ENCODE measurements at regions not wholly inside any gene's neighbourhood (a gene's known extent, or its start where the extent isn't known, plus 50 kb on each side); places are given as distances from the start of the nearest gene placed in this dataset.

DNA sequence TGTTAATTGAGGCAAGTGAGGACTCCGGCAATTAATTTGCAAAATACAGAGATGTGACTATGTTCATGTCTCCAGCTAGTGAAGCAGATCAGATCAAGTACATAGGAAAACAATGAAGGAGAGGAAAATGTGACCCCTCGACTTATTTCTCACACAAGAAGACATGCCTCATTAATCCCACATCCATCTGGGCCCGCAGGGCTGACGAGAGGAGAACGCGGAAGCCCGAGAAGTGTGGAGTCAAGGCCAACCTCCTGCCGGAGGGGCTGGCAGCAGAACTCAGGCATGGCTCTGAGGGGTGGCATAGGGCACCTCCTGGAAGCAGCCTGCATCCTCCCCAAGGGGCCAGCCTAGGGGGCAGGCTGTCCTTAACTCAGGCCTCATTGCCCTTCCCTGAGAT lies 54.4 kb downstream of the ZNF503 start:
- WGBS: 77% methylated on average over 8 of the region's 8 CpGs
- Histone ChIP-seq H3K27ac (ENCODE audit: low read depth in 1 of 2, low read length in 1 of 2) (no peak overlapping the region), H3K4me3 (ENCODE audit: low read length in 2 of 2) (no peak overlapping the region), H3K36me3 (ENCODE audit: control insufficient read depth in 2 of 2, insufficient read depth in 2 of 2, low read length in 1 of 2) (no peaks in the 10 kb centered on the region), H3K27me3 (ENCODE audit: control insufficient read depth in 2 of 2, insufficient read depth in 1 of 2, low read length in 1 of 2) (no peaks in the 10 kb centered on the region), H3K9me3 (ENCODE audit: control insufficient read depth in 2 of 2, insufficient read depth in 1 of 2, low read length in 1 of 2) (no peaks in the 10 kb centered on the region), H3K4me1 (ENCODE audit: control insufficient read depth in 2 of 2, insufficient read depth in 2 of 2, low read length in 2 of 2) (no peaks in the 10 kb centered on the region)
- DNase-seq (ENCODE audit: low read depth in 6 of 9, low spot score in 9 of 9): no peak

DNA sequence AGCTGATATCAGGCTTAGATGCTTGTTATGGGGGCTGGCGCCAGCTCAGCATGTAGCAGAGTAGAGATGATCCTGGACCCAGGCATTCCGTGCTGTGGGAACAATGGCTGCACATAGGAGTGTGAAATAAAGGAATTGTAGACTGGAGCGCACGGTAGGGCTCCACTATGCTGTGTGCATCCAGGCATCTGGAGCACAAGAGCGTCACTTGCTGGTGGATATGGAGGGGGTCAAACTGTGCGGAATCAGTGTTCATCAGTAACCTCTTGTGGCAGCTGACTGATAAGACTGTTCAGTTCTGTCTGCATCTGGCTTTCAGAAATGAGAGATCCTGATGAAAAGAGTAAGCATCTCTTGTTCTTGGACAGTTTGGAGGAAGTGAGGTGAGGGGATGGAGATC lies 55.8 kb downstream of the ZNF503 start:
- H3K27me3 ChIP-seq (ENCODE audit: control insufficient read depth in 2 of 2, insufficient read depth in 1 of 2, low read length in 1 of 2): no peaks in the 10 kb centered on the region
- no peaks in the 10 kb centered on the region for H3K36me3 ChIP-seq (ENCODE audit: control insufficient read depth in 2 of 2, insufficient read depth in 2 of 2, low read length in 1 of 2)
- no peak overlapping the region for H3K4me3 ChIP-seq (ENCODE audit: low read length in 2 of 2)
- no peak for DNase-seq (ENCODE audit: low read depth in 6 of 9, low spot score in 9 of 9)
- 99% methylated on average over 6 of the region's 6 CpGs for WGBS
- no peaks in the 10 kb centered on the region for H3K4me1 ChIP-seq (ENCODE audit: control insufficient read depth in 2 of 2, insufficient read depth in 2 of 2, low read length in 2 of 2)
- H3K9me3 ChIP-seq (ENCODE audit: control insufficient read depth in 2 of 2, insufficient read depth in 1 of 2, low read length in 1 of 2): no peaks in the 10 kb centered on the region
- H3K27ac ChIP-seq (ENCODE audit: low read depth in 1 of 2, low read length in 1 of 2): no peak overlapping the region

DNA sequence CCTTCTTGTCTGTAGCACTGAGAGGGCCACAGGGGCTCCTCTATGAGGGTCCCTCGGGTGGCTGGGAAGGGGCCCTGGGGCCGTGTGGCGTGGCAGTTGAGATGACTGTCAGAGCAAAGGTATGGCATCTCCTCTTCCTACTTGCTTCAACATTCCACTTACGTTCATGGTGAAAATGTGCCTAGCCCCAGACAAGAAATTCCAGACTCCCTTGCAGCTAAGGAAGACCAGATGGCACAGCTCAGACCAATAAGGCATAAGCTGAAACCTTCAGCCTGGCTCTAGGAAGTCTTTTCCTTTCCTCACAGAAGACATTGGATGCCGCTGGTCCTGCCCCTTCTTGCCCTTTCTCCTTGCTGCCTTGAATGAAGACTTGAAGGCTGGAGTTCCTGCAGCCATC lies 57.4 kb downstream of the ZNF503 start:
- Histone ChIP-seq H3K4me3 (ENCODE audit: low read length in 2 of 2) (no peak overlapping the region), H3K36me3 (ENCODE audit: control insufficient read depth in 2 of 2, insufficient read depth in 2 of 2, low read length in 1 of 2) (no peaks in the 10 kb centered on the region), H3K27ac (ENCODE audit: low read depth in 1 of 2, low read length in 1 of 2) (no peak overlapping the region), H3K27me3 (ENCODE audit: control insufficient read depth in 2 of 2, insufficient read depth in 1 of 2, low read length in 1 of 2) (no peaks in the 10 kb centered on the region), H3K4me1 (ENCODE audit: control insufficient read depth in 2 of 2, insufficient read depth in 2 of 2, low read length in 2 of 2) (no peaks in the 10 kb centered on the region), H3K9me3 (ENCODE audit: control insufficient read depth in 2 of 2, insufficient read depth in 1 of 2, low read length in 1 of 2) (no peaks in the 10 kb centered on the region)
- WGBS: 84% methylated on average over 5 of the region's 5 CpGs
- no peak for DNase-seq (ENCODE audit: low read depth in 6 of 9, low spot score in 9 of 9)

DNA sequence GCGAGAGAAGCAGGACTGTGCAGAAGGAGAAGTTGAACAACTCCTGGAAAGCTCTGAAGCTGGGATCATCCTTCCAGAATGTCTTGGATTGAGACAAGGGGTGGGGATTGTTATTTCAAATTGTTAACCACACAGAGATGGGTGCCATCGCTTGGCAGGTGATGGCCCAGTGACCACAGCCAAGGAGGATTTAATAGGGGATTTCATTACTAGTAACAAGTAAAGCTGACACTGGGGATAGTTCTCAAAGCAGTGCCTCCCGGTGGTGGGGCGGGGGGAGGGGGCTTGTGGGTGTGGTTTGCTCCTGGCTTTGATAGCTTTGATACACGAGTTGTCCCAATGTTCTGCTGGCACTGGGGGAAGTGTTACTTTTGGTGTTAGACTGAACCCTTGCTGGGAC lies 59.2 kb downstream of the ZNF503 start:
- H3K4me3 ChIP-seq (ENCODE audit: low read length in 2 of 2): no peak overlapping the region
- no peaks in the 10 kb centered on the region for H3K9me3 ChIP-seq (ENCODE audit: control insufficient read depth in 2 of 2, insufficient read depth in 1 of 2, low read length in 1 of 2)
- 80% methylated on average over 5 of the region's 5 CpGs for WGBS
- no peak for DNase-seq (ENCODE audit: low read depth in 6 of 9, low spot score in 9 of 9)
- no peaks in the 10 kb centered on the region for H3K27me3 ChIP-seq (ENCODE audit: control insufficient read depth in 2 of 2, insufficient read depth in 1 of 2, low read length in 1 of 2)
- H3K4me1 ChIP-seq (ENCODE audit: control insufficient read depth in 2 of 2, insufficient read depth in 2 of 2, low read length in 2 of 2): no peaks in the 10 kb centered on the region
- no peak overlapping the region for H3K27ac ChIP-seq (ENCODE audit: low read depth in 1 of 2, low read length in 1 of 2)
- no peaks in the 10 kb centered on the region for H3K36me3 ChIP-seq (ENCODE audit: control insufficient read depth in 2 of 2, insufficient read depth in 2 of 2, low read length in 1 of 2)

DNA sequence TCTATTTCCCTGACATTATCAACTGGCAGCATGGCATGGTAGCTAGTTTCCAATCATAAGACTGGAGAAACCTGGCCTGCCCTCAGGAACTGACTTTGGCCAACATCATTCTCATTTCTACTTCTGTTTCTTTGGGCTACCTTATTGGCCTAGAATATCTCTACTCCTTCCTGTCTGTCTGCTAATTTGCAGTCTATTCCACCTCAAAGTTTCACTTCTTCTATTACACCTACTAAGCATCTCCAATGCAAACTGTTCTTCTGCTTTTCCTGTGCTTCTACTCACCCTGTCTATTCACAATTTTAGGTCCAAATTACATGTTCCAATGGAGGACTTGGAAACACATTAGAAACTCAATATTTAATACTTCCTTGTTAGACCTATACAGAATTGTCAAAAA lies 65.6 kb downstream of the ZNF503 start:
- no peaks in the 10 kb centered on the region for H3K36me3 ChIP-seq (ENCODE audit: control insufficient read depth in 2 of 2, insufficient read depth in 2 of 2, low read length in 1 of 2)
- no peaks in the 10 kb centered on the region for H3K27me3 ChIP-seq (ENCODE audit: control insufficient read depth in 2 of 2, insufficient read depth in 1 of 2, low read length in 1 of 2)
- H3K4me1 ChIP-seq (ENCODE audit: control insufficient read depth in 2 of 2, insufficient read depth in 2 of 2, low read length in 2 of 2): no peaks in the 10 kb centered on the region
- no peaks in the 10 kb centered on the region for H3K9me3 ChIP-seq (ENCODE audit: control insufficient read depth in 2 of 2, insufficient read depth in 1 of 2, low read length in 1 of 2)
- DNase-seq (ENCODE audit: low read depth in 6 of 9, low spot score in 9 of 9): no peak
- H3K27ac ChIP-seq (ENCODE audit: low read depth in 1 of 2, low read length in 1 of 2): no peak overlapping the region
- H3K4me3 ChIP-seq (ENCODE audit: low read length in 2 of 2): no peak overlapping the region

DNA sequence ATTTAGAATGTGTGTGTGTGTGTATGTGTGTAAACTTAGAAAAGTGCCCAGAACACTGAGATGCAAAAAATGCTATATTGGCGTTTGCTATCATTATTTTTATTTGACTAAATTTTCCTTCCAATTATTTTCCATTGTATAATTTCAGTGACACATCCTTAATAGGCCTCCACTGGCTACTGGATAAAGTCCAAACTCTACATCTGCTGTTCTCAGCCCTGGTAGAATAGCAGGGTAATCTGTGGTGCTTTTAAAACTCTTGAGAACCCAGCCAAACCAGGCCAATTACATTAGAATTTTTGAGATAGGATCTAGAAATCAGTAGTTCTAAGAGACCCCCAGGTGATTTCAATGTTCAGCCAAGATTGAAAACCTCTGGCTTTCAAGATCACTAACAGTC lies 66.4 kb downstream of the ZNF503 start:
- H3K4me1 ChIP-seq (ENCODE audit: control insufficient read depth in 2 of 2, insufficient read depth in 2 of 2, low read length in 2 of 2): no peaks in the 10 kb centered on the region
- no peak overlapping the region for H3K4me3 ChIP-seq (ENCODE audit: low read length in 2 of 2)
- no peak overlapping the region for H3K27ac ChIP-seq (ENCODE audit: low read depth in 1 of 2, low read length in 1 of 2)
- H3K9me3 ChIP-seq (ENCODE audit: control insufficient read depth in 2 of 2, insufficient read depth in 1 of 2, low read length in 1 of 2): no peaks in the 10 kb centered on the region
- DNase-seq (ENCODE audit: low read depth in 6 of 9, low spot score in 9 of 9): no peak
- H3K27me3 ChIP-seq (ENCODE audit: control insufficient read depth in 2 of 2, insufficient read depth in 1 of 2, low read length in 1 of 2): no peaks in the 10 kb centered on the region
- H3K36me3 ChIP-seq (ENCODE audit: control insufficient read depth in 2 of 2, insufficient read depth in 2 of 2, low read length in 1 of 2): no peaks in the 10 kb centered on the region
- 93% methylated on average over 1 of the region's 1 CpG for WGBS

DNA sequence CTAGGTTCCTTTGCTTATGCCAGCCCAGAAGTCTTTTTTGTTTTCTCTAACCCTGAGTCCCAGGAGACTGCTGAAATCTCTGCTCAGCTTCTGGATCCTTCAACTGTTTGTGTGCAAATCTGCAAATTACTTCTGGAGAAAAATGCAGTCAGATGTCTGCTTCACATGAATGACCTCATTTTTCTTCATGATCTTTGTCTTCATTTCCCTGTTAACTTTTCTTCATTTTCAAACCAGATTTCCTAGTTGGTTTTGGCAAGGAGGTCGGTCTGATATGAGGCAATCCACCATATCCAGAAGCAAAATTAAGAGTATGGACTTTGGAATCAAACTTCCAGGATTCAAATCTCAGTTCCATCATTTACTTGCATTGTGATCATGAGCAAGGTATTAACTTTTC lies 66.8 kb downstream of the ZNF503 start:
- no peak overlapping the region for H3K27ac ChIP-seq (ENCODE audit: low read depth in 1 of 2, low read length in 1 of 2)
- H3K27me3 ChIP-seq (ENCODE audit: control insufficient read depth in 2 of 2, insufficient read depth in 1 of 2, low read length in 1 of 2): no peaks in the 10 kb centered on the region
- H3K4me1 ChIP-seq (ENCODE audit: control insufficient read depth in 2 of 2, insufficient read depth in 2 of 2, low read length in 2 of 2): no peaks in the 10 kb centered on the region
- WGBS: 82% methylated on average over 1 of the region's 1 CpG
- H3K36me3 ChIP-seq (ENCODE audit: control insufficient read depth in 2 of 2, insufficient read depth in 2 of 2, low read length in 1 of 2): no peaks in the 10 kb centered on the region
- DNase-seq (ENCODE audit: low read depth in 6 of 9, low spot score in 9 of 9): no peak
- no peaks in the 10 kb centered on the region for H3K9me3 ChIP-seq (ENCODE audit: control insufficient read depth in 2 of 2, insufficient read depth in 1 of 2, low read length in 1 of 2)
- no peak overlapping the region for H3K4me3 ChIP-seq (ENCODE audit: low read length in 2 of 2)

DNA sequence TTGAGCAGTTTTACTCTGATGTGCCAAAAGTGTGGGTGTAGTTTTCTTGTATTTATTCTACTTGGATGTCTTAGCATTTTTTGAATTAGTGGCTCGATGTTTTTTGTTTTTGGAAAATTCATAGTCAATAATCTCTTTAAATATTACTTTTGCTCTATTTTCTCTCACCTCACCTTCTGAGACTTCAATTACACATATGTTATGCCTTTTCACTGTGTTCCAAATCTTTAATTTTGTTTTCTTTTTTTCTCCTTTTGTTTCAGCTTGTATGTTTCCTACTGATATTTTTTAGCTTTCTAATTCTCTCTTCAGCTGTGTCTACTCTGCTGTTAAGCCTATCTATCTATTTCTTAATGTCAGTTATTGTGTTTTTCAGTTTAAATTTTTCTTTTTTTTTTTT lies 69.5 kb downstream of the ZNF503 start:
- Histone ChIP-seq H3K9me3 (ENCODE audit: control insufficient read depth in 2 of 2, insufficient read depth in 1 of 2, low read length in 1 of 2) (no peaks in the 10 kb centered on the region), H3K4me3 (ENCODE audit: low read length in 2 of 2) (no peak overlapping the region), H3K36me3 (ENCODE audit: control insufficient read depth in 2 of 2, insufficient read depth in 2 of 2, low read length in 1 of 2) (no peaks in the 10 kb centered on the region), H3K27ac (ENCODE audit: low read depth in 1 of 2, low read length in 1 of 2) (no peak overlapping the region), H3K4me1 (ENCODE audit: control insufficient read depth in 2 of 2, insufficient read depth in 2 of 2, low read length in 2 of 2) (no peaks in the 10 kb centered on the region), H3K27me3 (ENCODE audit: control insufficient read depth in 2 of 2, insufficient read depth in 1 of 2, low read length in 1 of 2) (no peaks in the 10 kb centered on the region)
- WGBS: 97% methylated on average over 1 of the region's 1 CpG
- DNase-seq (ENCODE audit: low read depth in 6 of 9, low spot score in 9 of 9): no peak

DNA sequence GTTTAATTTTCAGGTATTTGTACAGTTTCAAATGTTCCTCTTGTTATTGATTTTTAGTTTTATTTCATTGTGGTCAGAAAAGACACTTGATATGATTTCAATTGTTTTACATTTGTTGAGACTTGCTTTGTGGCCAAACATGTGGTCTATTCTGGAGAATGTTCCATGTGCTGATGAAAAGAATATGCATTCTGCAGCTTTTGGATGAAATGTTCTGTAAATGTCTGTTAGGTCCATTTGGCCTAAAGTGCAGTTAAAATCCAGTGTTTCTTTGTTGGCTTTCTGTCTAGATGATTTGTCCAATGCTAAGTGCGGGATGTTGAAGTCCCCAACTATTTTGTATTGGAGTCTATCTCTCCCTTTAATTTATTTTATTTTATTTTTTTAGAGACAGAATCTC lies 70.5 kb downstream of the ZNF503 start:
- 94% methylated on average over 1 of the region's 1 CpG for WGBS
- H3K9me3 ChIP-seq (ENCODE audit: control insufficient read depth in 2 of 2, insufficient read depth in 1 of 2, low read length in 1 of 2): no peaks in the 10 kb centered on the region
- no peak for DNase-seq (ENCODE audit: low read depth in 6 of 9, low spot score in 9 of 9)

DNA sequence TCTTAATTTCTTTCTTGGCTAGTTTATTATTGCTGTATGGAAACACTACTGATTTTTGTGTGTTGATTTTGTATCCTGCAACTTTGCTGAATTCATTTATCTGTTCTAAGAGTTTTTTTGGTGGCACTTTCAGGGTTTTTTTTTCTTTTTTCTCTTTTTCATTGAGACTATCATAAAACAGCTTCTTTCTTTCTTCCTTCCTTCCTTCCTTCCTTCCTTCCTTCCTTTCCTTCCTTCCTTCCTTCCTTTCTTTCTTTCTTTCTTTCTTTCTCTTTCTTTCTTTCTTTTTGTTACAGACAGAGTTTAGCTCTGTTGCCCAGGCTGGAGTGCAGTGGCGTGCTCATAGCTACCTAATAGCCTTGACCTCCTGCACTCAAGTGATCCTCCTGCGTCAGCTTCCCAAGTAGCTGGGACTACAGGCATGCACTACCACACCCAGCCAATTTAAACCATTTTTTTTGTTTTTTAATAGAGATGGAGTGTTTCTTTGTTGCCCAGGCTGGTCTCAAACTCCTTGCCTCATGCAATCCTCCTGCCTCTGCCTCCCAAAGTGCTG lies 72.3 kb downstream of the ZNF503 start:
- DNase-seq (ENCODE audit: low read depth in 6 of 9, low spot score in 9 of 9): no peak
- H3K27ac ChIP-seq (ENCODE audit: low read depth in 1 of 2, low read length in 1 of 2): no peak overlapping the region
- H3K27me3 ChIP-seq (ENCODE audit: control insufficient read depth in 2 of 2, insufficient read depth in 1 of 2, low read length in 1 of 2): no peaks in the 10 kb centered on the region
- no peaks in the 10 kb centered on the region for H3K9me3 ChIP-seq (ENCODE audit: control insufficient read depth in 2 of 2, insufficient read depth in 1 of 2, low read length in 1 of 2)
- no peaks in the 10 kb centered on the region for H3K4me1 ChIP-seq (ENCODE audit: control insufficient read depth in 2 of 2, insufficient read depth in 2 of 2, low read length in 2 of 2)
- no peak overlapping the region for H3K4me3 ChIP-seq (ENCODE audit: low read length in 2 of 2)
- no peaks in the 10 kb centered on the region for H3K36me3 ChIP-seq (ENCODE audit: control insufficient read depth in 2 of 2, insufficient read depth in 2 of 2, low read length in 1 of 2)
- WGBS: 98% methylated on average over 2 of the region's 2 CpGs

More for the DNA sequence above, 70.5 kb downstream of the ZNF503 start:
- Histone ChIP-seq H3K36me3 (ENCODE audit: control insufficient read depth in 2 of 2, insufficient read depth in 2 of 2, low read length in 1 of 2) (no peaks in the 10 kb centered on the region), H3K27me3 (ENCODE audit: control insufficient read depth in 2 of 2, insufficient read depth in 1 of 2, low read length in 1 of 2) (no peaks in the 10 kb centered on the region), H3K4me1 (ENCODE audit: control insufficient read depth in 2 of 2, insufficient read depth in 2 of 2, low read length in 2 of 2) (no peaks in the 10 kb centered on the region), H3K27ac (ENCODE audit: low read depth in 1 of 2, low read length in 1 of 2) (no peak overlapping the region), H3K4me3 (ENCODE audit: low read length in 2 of 2) (no peak overlapping the region)

Data from thymus (tissue), 11 donors.